Lung (tissue), 9 donors: ENCODE measurements at regions not wholly inside any gene's neighbourhood (a gene's known extent, or its start where the extent isn't known, plus 50 kb on each side); places are given as distances from the start of the nearest gene placed in this dataset.
"Not testable (repeated sequence)": the region's sequence is repeated elsewhere in the genome, so short reads cannot be mapped to it uniquely, and the experiment has no call there.

ENCODE experiments used
- ATAC-seq: fragments of 200-7000 bp; cut with Tn5 transposase; one replicate; pipeline ENCODE4 v1.9.1; 2020; ENCODE audit warnings: moderate number of reproducible peaks; ENCODE audit not compliant: insufficient read depth, low FRiP score
- DNase-seq, 3 donors: peaks; one replicate each; pipeline ENCODE4 v3.0.0-alpha.2; 2013 to 2017
- H3K27ac ChIP-seq, 2 donors: one replicate each; pipeline ENCODE4 v1.5.1; 2013; ENCODE audit warnings: mild to moderate bottlenecking in 2 of 2, moderate library complexity in 2 of 2, control low read depth in 1 of 2, inconsistent platforms in 1 of 2, low read depth in 1 of 2, low read length in 1 of 2
- H3K27me3 ChIP-seq, 3 donors: one replicate each; pipeline ENCODE4 v1.5.1; 2013; ENCODE audit warnings: low read length in 2 of 3; ENCODE audit not compliant: control insufficient read depth in 3 of 3, insufficient read depth in 3 of 3
- H3K36me3 ChIP-seq, 4 donors: one replicate each; pipeline ENCODE4 v1.5.1; 2013; ENCODE audit warnings: low read length in 4 of 4, mild to moderate bottlenecking in 1 of 4, moderate library complexity in 1 of 4; ENCODE audit not compliant: control insufficient read depth in 4 of 4, insufficient read depth in 4 of 4
- H3K4me1 ChIP-seq, 5 donors: one replicate each; pipeline ENCODE4 v1.5.1; 2013; ENCODE audit warnings: low read length in 5 of 5, mild to moderate bottlenecking in 2 of 5, moderate library complexity in 1 of 5; ENCODE audit not compliant: control insufficient read depth in 5 of 5, insufficient read depth in 5 of 5
- H3K4me3 ChIP-seq: one replicate; pipeline ENCODE4 v1.5.1; 2013; ENCODE audit warnings: mild to moderate bottlenecking, control low read depth, moderate library complexity
- H3K9ac ChIP-seq, 2 donors: one replicate each; pipeline ENCODE4 v1.5.1; 2013; ENCODE audit warnings: low read length in 2 of 2, control low read depth in 1 of 2; ENCODE audit not compliant: insufficient read depth in 1 of 2
- H3K9me3 ChIP-seq, 4 donors: one replicate each; pipeline ENCODE4 v1.5.1; 2013; ENCODE audit warnings: low read length in 3 of 4, mild to moderate bottlenecking in 1 of 4, moderate library complexity in 1 of 4; ENCODE audit not compliant: control insufficient read depth in 4 of 4, insufficient read depth in 3 of 4
- WGBS, 2 donors: extraction: QIAGEN DNeasy Blood & Tissue Kit; methylation state at CpG; one replicate each; pipeline ENCODE4 v1.1.7; 2013; 5-methylcytosine and 5-hydroxymethylcytosine counted together
- donor health status: Bipolar disorder and iron deficiency.
- donor health status: healthy.
- donor health status: DM: yes; HTN: yes; CAD: no.

GRCh38 chr9:42470577-42470976, 287.1 kb downstream of the SPATA31A6 start:
- not testable (repeated sequence) for H3K36me3 ChIP-seq, H3K4me3 ChIP-seq, DNase-seq, H3K9me3 ChIP-seq, H3K4me1 ChIP-seq, H3K27ac ChIP-seq, H3K27me3 ChIP-seq, ATAC-seq, H3K9ac ChIP-seq
- 46 to 50% methylated on average over 3 of the region's 3 CpGs for WGBS, 2 donors

GRCh38 chr9:42490989-42491388, 307.5 kb downstream of the SPATA31A6 start:
- H3K27me3 ChIP-seq, H3K27ac ChIP-seq, H3K36me3 ChIP-seq, DNase-seq, H3K9me3 ChIP-seq, ATAC-seq, H3K4me3 ChIP-seq, H3K9ac ChIP-seq, H3K4me1 ChIP-seq: not testable (repeated sequence)
- WGBS, 2 donors, result 67 to 74% methylated on average over 1 of the region's 2 CpGs

GRCh38 chr9:42502620-42503264, 319.3 kb downstream of the SPATA31A6 start:
- ATAC-seq, H3K9ac ChIP-seq, DNase-seq, H3K27ac ChIP-seq, H3K4me1 ChIP-seq, H3K9me3 ChIP-seq, H3K4me3 ChIP-seq, H3K27me3 ChIP-seq, H3K36me3 ChIP-seq: not testable (repeated sequence)
- 88 to 91% methylated on average over 12 of the region's 12 CpGs for WGBS, 2 donors

GRCh38 chr9:42508111-42508510, 324.7 kb downstream of the SPATA31A6 start:
- not testable (repeated sequence) for DNase-seq, H3K9ac ChIP-seq, H3K36me3 ChIP-seq, H3K27ac ChIP-seq, ATAC-seq, H3K4me3 ChIP-seq, H3K4me1 ChIP-seq, H3K9me3 ChIP-seq, H3K27me3 ChIP-seq
- 35 to 42% methylated on average over 2 of the region's 2 CpGs for WGBS, 2 donors

GRCh38 chr9:42513535-42513934, 330.1 kb downstream of the SPATA31A6 start:
- H3K4me3 ChIP-seq, DNase-seq, ATAC-seq, H3K27me3 ChIP-seq, H3K4me1 ChIP-seq, H3K27ac ChIP-seq, H3K36me3 ChIP-seq, H3K9me3 ChIP-seq, H3K9ac ChIP-seq: not testable (repeated sequence)
- no CpG with 5 or more reads among the region's 2 CpGs for WGBS, 2 donors

GRCh38 chr9:42534325-42534983, 351.0 kb downstream of the SPATA31A6 start:
- H3K27ac ChIP-seq, H3K36me3 ChIP-seq, H3K9ac ChIP-seq, H3K4me1 ChIP-seq, H3K27me3 ChIP-seq, H3K9me3 ChIP-seq, H3K4me3 ChIP-seq, ATAC-seq: not testable (repeated sequence)
- 80 to 82% methylated on average over 9 to 13 of the region's 13 CpGs for WGBS, 2 donors
- peak; percentile 0 to 4 (median 0) for DNase-seq

GRCh38 chr9:42534984-42535325, 351.5 kb downstream of the SPATA31A6 start:
- H3K27me3 ChIP-seq, ATAC-seq, H3K36me3 ChIP-seq, H3K4me3 ChIP-seq, H3K9me3 ChIP-seq, H3K4me1 ChIP-seq, H3K27ac ChIP-seq, H3K9ac ChIP-seq: not testable (repeated sequence)
- peak in 2 of 3 donors; percentile 0 to 13 for DNase-seq
- WGBS, 2 donors, result 35 to 37% methylated on average over 6 of the region's 6 CpGs

GRCh38 chr9:42550789-42551357, 367.4 kb downstream of the SPATA31A6 start:
- not testable (repeated sequence) for H3K27me3 ChIP-seq, H3K9me3 ChIP-seq, DNase-seq, H3K9ac ChIP-seq, H3K4me1 ChIP-seq, H3K4me3 ChIP-seq, H3K27ac ChIP-seq, H3K36me3 ChIP-seq
- peak; percentile 75 for ATAC-seq
- WGBS, 2 donors, result 6 to 12% methylated on average over 7 to 22 of the region's 36 CpGs
